Activated CD8-positive, alpha-beta memory T cell treated with anti-CD3 and anti-CD28 coated beads for 1 hour (primary cell): ENCODE measurements at regions not wholly inside any gene's neighbourhood (a gene's known extent, or its start where the extent isn't known, plus 50 kb on each side); places are given as distances from the start of the nearest gene placed in this dataset.

Experiments used
- DNase-seq, 2 donors: peaks; one replicate each; pipeline ENCODE4 v3.0.0-alpha.2; 2020; ENCODE audit warnings: low read depth in 1 of 2; ENCODE audit errors: extremely low read depth in 1 of 2

DNA sequence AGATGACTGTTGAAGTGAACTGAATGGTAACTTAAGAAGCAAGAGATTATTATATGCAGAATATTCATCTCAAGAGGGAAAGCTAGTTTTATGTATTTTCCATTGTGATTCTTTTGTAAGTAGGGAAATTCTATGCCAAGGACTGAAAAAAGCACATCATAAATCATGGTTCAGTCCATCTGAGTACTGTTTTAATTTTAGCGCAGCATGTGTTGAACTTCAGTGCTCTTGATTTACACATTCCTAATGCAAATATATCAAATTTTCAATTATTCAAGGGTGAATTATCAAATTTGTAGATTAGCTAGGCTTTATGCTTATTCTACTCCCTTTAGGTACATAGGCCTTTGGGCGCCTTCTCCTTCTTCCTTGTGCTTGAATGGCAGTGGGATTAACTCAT is 50.3 kb upstream of the TCF12 start:
- no peak for DNase-seq

DNA sequence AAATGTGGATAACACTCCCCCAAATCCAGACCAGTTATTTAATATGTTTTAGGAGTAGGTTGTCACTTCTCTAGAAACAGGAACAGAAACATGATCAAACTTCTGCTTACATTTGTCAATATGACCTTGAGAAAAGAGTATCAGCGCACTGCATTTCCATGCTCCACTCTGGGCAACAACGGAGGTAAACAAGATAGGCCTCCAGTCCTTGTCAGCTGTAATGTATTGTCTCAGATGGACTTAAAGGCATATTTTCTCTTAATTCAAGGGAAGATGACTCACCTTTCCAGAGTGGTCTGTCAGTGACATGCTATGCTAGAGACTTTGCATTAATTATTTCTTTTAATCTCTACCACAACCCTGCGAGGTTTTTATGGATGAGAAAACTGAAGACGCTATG is 51.6 kb upstream of the TCF12 start:
- DNase-seq = no peak

DNA sequence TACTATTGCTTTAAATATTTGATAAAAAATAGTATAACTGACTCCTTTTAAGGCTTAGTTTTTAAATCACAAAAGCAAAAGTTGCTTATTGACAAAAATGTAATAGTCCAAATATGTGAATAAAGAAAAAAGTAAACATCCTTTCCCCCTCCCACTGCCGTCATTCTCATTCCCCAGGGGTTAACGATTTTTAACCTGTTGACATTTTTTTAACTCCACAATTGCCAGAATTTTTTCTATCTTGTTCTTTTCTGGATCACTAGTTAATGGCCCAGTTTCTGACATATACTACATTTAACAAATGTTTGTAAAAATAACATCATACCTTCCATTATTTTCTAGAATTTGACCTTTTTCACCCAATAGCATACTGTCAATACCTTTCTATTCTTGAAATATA is 60.6 kb upstream of the TCF12 start:
- DNase-seq = no peak

DNA sequence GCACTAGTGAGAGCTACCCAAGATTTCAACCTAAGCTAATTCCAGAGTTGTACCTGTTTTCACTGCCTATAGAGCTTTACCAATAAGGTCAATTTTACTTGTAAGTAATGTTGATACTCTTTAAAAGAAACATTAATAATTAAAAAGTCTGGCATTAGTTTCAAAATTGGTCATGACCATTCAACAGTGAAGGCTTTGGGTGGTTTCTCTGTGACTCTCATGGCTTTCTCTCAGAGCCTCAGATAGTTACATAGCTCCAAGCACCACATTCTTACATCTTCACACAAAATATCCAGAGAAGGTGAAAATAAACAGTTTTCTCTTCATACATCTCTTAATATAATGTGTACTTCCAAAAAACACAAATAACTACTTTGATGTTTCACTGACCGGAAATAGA is 61.5 kb upstream of the TCF12 start:
- no peak for DNase-seq

DNA sequence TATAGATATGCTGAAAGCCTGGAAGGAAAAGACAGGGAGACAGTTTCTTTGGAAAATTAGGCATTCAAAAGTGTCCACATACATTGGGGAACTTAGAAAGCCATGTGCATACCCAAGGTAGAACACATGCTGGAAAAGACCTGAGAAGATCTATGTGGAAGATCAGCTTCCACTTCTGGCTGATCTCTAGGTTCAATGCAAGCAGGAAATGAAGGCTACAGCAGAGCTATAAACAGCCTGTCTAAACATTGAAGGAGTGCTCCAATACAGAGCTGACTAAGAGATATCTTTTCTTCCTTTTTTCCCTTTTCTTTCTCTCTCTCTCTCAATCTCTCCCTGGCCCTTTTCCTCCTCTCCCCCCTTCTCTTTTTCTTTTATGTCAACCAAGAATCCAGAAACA is 73.6 kb upstream of the TCF12 start:
- DNase-seq = no peak

DNA sequence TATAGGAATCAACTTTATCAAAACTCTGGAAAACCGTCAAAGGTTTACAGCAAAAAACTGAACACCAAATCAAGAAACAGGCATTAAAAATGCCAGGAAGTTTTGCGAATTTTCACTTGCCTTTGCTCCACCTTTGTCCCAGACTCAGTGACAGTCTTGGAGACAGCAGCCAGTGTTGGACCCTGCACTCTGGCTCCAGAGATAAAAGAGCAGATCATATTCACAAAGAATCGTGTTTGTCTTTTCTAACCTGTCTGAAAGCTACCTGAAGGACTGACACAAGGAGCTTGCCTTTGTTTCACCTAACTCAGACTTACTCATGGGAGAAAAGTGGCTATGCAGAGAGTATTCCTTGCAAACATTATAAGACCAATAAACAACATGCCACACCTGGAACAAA is 74.0 kb upstream of the TCF12 start:
- no peak for DNase-seq

DNA sequence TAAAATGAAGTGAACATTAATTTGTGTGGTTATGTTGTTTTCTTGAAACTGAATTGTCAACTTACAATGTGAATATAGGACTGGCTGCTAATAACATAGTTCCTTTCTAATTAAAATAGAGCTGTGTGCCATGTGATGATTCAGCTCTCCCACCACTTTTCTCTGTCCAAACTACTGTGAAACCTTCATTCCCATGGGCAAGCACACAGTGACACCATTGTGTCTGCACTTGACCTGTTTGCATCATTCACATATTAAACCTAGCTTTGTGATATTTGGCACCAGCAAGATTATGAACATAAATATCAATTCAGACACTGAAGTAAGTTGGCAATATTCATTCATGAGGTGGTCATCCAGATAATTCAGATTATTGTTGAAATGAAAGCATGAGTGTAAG is 78.8 kb upstream of the TCF12 start:
- DNase-seq = no peak

DNA sequence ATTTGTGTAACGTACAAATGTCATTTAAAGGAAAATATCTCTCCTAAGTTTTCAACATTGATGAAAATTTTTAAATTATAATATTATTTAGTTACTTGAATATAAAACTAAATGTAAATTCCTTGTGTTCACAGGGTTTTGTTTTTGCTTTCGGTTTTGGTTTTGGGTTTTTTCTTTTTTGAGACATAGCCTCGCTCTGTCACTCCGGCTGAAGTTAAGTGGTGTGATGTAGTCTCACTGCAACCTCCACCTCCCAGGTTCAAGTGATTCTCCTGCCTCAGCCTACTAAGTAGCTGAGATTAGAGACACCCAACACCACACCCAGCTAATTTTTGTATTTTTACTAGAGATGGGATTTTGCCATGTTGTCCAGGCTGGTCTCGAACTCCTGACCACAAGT is 79.3 kb upstream of the TCF12 start:
- DNase-seq = no peak

DNA sequence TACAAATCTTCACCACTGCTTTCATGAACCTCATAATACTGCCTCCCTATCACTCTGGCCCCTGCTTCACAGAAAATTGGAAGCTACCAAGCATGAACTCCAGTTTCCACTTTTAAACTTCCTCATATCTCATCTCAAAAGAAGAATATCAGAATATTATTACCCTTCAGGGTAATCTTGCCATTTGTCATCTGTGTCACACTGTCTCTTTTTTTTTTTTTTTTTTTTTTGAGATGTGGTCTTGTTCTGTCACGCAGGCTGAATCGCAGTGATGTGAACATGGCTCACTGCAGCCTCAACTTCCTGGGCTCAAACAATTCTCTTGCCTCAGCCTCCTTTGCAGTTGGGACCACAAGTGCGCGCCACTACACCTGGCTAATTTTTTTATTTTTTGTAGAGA is 80.4 kb upstream of the TCF12 start:
- no peak for DNase-seq

DNA sequence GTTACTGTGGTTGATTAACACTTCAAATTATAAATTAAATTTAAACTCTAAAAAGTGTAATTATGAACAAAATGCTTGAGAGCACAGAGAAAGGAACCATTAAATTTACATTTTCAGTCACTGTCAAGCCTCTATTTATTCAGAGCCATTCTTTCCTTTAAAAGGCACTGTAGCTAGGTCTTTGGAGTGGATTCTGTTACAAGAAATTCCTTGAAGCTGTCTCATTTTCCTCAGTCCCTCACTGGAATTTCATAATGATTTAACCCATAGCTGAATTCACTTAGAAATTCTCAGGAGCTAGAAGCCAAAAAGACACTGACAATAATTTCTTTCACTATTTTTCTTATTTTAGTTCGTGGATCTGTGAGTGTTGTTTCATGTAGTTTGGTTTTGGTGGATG is 81.2 kb upstream of the TCF12 start:
- DNase-seq = no peak

DNA sequence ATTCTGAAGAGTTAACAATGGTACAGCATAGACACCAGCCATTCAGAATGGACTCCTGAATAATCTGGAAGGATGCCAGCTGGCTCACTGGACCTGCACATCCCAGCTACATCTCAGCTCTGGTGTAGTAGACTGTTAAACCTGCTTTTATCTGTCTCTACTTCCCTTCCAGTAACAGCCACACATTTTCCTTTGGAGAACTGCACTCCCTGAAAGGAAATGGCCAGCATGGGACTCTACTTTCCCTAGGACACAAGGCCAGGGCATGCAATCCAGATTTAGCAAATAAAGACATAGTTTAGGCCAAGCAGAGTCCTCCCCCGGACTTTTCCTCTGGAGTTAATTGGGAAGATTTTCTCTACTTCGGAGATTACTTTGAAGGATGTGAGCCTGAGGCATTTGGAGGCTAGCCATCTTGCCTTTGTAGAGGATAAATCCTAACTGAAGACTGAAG is 82.7 kb upstream of the TCF12 start:
- DNase-seq = no peak

DNA sequence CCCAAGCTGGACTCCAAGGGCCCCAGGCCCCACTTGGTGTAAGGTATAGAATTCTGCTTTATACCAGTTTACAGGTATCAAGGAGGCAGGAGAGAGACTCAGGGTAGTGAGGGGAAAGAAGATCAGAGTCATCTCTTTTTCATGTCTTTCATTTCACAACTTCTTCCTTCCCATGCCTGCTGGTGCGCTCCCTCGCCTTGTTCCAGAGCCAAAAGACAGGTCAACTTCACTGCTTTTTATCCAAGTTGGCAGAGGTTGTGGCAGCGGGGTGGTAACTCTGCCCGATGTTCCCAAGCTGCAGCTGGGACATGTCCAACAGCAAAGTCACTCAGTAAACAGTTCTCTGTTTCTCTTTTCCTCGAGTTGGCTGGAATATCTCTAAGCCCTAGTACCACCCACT is 86.3 kb upstream of the TCF12 start:
- no peak for DNase-seq

DNA sequence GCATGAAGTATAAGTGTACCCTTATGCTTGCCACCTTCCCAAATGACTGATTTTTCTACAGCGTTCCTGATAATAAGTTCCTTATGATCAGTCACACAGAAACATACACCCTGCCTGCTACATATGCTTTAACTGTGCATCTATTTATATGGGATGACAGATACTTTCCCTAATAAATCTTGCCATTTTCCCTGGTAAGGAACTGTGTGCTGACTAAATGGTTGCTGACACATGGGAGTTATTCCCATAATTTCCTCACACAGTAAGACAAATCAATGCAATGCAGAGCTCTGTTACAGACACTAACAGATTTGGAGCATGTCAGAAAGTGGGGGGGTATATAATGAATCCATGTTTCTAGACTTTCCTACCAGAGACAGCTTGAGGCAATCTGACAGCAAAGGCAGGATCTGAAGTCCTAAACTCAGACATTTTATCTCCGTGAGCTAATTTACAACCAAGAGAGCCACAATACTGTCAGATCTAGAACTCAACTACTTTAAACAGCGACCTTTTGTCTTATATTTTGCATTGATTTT is 86.9 kb upstream of the TCF12 start:
- DNase-seq = no peak

DNA sequence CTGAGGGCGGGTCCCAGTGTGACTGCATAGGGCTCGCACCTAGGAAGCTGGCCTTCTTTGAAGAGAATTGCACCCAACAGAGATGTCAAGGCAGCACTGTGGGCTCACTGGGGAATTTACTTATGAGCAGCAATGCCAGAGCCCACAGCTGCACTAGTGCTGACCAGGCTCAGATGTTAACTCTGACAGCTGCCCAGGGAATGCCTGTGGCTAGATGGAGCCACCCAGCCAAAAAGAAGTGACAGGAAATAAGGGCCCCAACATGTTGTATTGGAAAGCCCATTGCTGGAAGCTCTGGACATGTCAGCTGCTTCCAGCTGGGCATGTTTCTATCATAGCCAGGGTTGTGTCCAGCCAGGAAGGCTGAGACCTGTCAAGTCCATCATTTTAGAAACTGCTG is 90.9 kb upstream of the ZNF280D start:
- DNase-seq = no peak

DNA sequence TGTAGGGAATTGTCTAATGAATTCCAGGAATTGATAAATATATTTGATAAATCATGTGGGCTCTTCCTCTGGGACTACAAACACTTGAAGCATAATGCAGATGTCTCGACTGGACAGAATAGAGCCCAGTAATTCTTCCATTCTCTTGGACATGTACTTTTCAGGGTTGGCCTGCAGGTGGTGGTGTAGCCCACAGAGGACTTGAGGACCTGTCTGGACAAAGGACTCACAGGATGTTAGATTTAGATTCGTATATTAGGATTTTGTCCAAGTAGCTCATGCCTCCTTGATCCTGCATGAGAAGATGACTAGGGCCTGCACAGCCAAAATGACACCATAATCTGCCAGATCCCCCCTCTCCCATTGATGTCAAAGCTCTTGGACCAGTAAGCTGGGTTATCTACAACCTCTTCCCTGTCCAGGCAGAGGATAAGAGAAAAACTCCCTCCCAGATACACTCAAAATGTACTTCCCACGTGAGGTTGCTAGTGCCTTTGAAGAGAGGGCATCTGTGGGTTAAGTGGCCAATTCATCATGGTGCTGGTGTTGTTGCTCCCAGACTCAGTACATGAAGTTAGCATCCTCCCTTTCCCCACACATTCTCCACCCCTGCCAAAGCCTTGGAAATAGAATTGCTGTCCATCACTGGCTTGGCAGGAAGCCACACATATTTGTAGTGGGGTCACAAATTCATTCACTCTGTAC is 88.6 kb upstream of the ZNF280D start:
- DNase-seq = peak; percentile 5 to 7

DNA sequence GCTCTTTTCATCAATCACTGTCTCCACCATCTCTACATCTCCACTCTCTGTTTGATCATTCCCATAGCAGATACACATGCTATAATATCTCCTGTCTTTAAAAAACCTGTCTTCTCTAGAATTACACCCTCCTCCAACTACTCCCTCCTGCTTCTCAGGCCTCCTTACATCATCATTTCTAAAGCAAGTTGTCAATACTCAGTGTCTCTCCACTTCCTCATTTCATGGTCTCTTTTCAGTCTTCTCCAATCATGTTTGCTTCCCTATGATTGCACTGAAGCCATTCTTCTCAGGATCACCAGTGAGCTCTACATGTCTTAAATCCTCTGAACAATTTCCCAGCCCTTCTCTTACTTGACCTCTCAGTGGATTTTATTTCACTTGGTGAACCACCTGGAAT is 87.0 kb upstream of the ZNF280D start:
- no peak for DNase-seq

DNA sequence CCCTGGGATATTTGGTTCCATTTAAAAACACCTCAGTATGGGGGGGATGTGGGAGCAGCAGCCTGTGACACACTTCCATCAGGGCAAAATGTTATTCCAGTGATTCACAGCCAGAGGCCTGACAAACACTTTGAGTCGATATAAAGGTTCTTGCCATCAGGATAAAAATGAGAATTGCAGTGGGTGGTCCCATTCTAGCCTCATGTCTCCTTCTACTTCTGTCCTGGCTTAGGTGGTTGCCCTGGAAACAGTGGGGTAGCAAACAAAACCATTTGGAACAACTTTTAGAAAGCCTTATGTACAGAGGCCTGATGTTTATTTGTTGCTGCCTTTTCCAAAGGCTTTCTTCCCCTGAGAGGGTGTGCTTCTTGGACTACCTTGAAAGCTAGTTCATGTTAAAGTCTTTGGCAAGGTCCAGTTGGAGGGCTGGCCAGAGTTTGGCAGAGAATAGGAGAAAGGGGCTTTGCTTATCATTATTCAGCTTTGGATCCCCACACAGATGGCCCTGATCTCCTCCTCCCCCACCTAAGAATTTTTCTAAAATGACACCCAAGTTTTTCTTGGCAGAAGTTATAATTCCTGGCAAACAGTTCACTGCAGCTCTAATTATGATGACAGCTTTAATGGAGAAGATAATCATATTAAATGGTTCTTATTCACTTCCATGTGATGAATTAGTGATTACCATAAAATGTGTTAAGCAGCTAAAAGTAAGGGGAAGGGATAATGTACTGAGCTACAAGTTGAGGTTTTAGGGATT is 84.2 kb upstream of the ZNF280D start:
- no peak for DNase-seq

DNA sequence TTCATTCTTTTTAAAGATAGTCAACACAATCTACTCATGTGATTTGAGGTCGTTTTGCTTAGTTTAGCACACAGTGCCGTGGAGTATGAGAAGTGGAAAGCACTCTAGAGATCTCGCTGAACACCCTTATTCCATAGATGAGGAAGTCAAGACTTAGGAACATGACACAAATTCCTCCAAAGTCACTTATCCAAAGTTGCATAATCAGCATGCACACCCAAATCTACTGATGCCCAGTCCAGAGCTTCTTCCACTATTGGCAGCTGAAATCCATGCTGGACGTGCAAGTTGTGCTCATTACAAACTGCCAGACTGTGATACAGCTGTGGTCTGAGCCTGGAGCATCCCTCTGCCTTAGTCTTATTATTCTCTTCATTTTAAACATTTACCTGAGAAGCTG is 83.5 kb upstream of the ZNF280D start:
- DNase-seq = no peak

DNA sequence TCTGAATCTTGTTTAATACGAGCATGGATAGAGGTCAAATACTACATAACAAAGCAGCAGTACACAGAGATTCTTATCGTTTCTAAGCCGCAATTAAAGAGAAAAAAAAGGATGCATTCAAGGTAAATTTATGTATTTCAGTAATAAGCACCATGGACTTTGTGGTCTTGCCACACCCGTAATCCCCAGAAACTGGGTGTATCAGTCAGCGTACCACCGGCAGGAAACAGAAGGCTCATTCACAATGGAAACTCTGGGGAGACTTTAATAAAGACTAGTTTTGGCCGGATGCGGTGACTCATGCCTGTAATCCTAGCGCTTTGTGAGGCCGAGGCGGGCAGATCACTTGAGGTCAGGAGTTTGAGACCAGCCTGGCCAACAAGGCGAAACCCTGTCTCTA is 81.9 kb upstream of the ZNF280D start:
- no peak for DNase-seq

DNA sequence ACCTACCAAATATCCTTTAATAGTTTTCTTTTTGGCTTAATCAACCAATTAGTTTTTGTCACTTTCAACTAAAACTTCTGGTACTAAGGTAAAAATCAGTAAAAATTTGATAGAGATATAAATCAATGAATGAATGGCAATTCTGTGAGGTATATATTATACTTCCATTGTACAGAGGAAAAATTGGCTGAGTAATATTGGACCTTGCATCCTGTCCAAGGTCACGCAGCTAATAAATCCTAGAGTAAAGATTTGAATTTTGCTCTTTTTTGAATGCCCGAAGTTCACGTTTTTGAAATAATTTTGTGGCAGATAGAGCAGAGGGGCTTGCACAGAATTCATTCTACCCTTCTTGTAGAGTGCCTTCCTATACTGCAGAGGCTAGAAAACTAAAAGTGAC is 81.1 kb upstream of the ZNF280D start:
- DNase-seq = no peak

DNA sequence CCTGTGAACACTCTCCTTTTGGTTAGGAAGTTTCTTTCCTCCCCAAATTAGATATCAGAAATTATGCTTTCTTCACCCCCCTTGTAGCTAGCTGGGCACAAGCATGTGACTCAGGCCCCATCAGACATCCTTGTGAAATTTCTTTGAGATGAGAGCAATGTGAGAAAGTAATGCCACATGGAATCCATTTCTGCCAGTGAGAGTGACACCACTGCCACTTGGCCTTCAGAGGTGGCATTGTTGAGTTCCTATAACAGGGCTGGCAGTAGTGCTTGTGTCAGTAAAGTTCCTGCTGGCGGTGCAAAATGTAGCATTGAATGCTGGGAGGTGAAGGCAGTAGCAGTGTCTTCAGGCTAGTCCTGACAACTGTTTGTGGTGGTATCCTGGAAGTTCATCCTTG is 80.7 kb upstream of the ZNF280D start:
- no peak for DNase-seq

DNA sequence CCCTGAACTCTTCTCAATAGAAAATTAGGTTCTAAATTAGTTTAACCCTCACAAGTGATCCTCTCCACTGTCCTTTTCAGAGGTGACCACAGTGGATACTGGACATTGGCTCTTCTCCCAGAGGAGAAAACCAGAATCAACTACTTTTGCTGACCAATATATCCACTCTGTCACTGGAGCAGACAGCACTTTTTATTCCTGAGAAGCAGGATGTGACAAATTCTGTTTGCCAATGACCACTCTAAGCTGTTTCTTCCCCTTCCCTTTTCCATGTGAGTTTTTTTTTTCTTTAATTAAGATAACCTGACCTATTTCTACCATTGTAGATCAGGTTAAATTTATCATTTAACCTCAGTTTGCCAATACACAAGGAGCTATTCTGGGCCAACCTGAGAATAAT is 79.7 kb upstream of the ZNF280D start:
- no peak for DNase-seq
